A673 (cell line): ENCODE measurements at regions not wholly inside any gene's neighbourhood (a gene's known extent, or its start where the extent isn't known, plus 50 kb on each side); places are given as distances from the start of the nearest gene placed in this dataset.
A peak's percentile ranks its signal among the peaks of the same experiment; 100 is the strongest.

Experiments
- CTCF ChIP-seq: fragments of 300-800, 200-600 bp; sonication (generic); conservative IDR thresholded peaks from 2 replicates; pipeline ENCODE4 v1.5.1; 2017; ENCODE audit warnings: low read depth, mild to moderate bottlenecking, antibody characterized with exemption, low read length, moderate library complexity, mixed read lengths
- EZH2 ChIP-seq: fragments of 200-600 bp; sonication (generic); IDR thresholded peaks from 2 replicates; pipeline ENCODE4 v1.6.1; 2017; ENCODE audit warnings: borderline replicate concordance, low read depth, mild to moderate bottlenecking, mixed read lengths, antibody characterized with exemption, low read length; ENCODE audit not compliant: poor library complexity, severe bottlenecking

GRCh38 chrX:13487731-13488505 lies 81.5 kb upstream of the EGFL6 start:
- TF ChIP-seq CTCF (peak; percentile 61), EZH2 (no peak)
